Body of pancreas (tissue), 4 donors: ENCODE measurements at regions not wholly inside any gene's neighbourhood (a gene's known extent, or its start where the extent isn't known, plus 50 kb on each side); places are given as distances from the start of the nearest gene placed in this dataset.

Source experiments
- CTCF ChIP-seq, 7 experiments: fragments of 450-650 bp in 4 of 7; fragments of 200-600 bp in 3 of 7; sonication (generic) in 3 of 7; IDR thresholded peaks; one replicate each; pipeline ENCODE4 v1.5.1; 2016 to 2019; ENCODE audit warnings: antibody characterized with exemption in 7 of 7
- POLR2A ChIP-seq, 3 donors: fragments of 450-650 bp; IDR thresholded peaks; one replicate each; pipeline ENCODE4 v1.6.1; 2016; ENCODE audit warnings: antibody characterized with exemption in 3 of 3, mild to moderate bottlenecking in 2 of 3

- TF ChIP-seq CTCF (IDR thresholded peaks at IDR 0.05), result no peak
- no peak for TF ChIP-seq POLR2A (IDR thresholded peaks at IDR 0.05)
Measured at GRCh38 chr2:16238001-16238761, 297.8 kb downstream of the MYCN start.
